ENCODE measurements at regions not wholly inside any gene's neighbourhood (a gene's known extent, or its start where the extent isn't known, plus 50 kb on each side); places are given as distances from the start of the nearest gene placed in this dataset.
A peak's percentile ranks its signal among the peaks of the same experiment; 100 is the strongest.

GRCh38 chr14:105830171-105830570 is 303.8 kb downstream of the TMEM121 start:
- Histone ChIP-seq H3K27me3 (ENCODE audit: insufficient read depth, low read length) (no peaks in the 10 kb centered on the region), H3K36me3 (ENCODE audit: insufficient read depth, low read depth, low read length) (no peaks in the 10 kb centered on the region), H3K9ac (ENCODE audit: low read depth, low read length) (no peak overlapping the region), H3K4me1 (ENCODE audit: insufficient read depth, low read length) (no peaks in the 10 kb centered on the region), H3K4me3 (ENCODE audit: low read length) (no peak overlapping the region), H3K27ac (ENCODE audit: low read length) (no peak overlapping the region), H3K9me3 (ENCODE audit: insufficient read depth, low read depth, low read length) (peaks cover 86% of the 10 kb centered on the region)

- Histone ChIP-seq H3K4me1 (ENCODE audit: insufficient read depth, low read length) (no peaks in the 10 kb centered on the region), H3K9ac (ENCODE audit: low read depth, low read length) (no peak overlapping the region), H3K9me3 (ENCODE audit: insufficient read depth, low read depth, low read length) (peaks cover 91% of the 10 kb centered on the region), H3K36me3 (ENCODE audit: insufficient read depth, low read depth, low read length) (no peaks in the 10 kb centered on the region), H3K27ac (ENCODE audit: low read length) (no peak overlapping the region), H3K4me3 (ENCODE audit: low read length) (peak overlapping the region; percentile 4; the same call in 1 of the 2 replicates), H3K27me3 (ENCODE audit: insufficient read depth, low read length) (no peaks in the 10 kb centered on the region)
Observed at GRCh38 chr14:105836160-105836559, 309.8 kb downstream of the TMEM121 start.

- no peak overlapping the region for H3K9ac ChIP-seq (ENCODE audit: low read depth, low read length)
- no peaks in the 10 kb centered on the region for H3K36me3 ChIP-seq (ENCODE audit: insufficient read depth, low read depth, low read length)
- no peak overlapping the region for H3K4me3 ChIP-seq (ENCODE audit: low read length)
- H3K4me1 ChIP-seq (ENCODE audit: insufficient read depth, low read length), result no peaks in the 10 kb centered on the region
- H3K27me3 ChIP-seq (ENCODE audit: insufficient read depth, low read length), result no peaks in the 10 kb centered on the region
- peaks cover 94% of the 10 kb centered on the region for H3K9me3 ChIP-seq (ENCODE audit: insufficient read depth, low read depth, low read length)
- no peak overlapping the region for H3K27ac ChIP-seq (ENCODE audit: low read length)
Observed at GRCh38 chr14:105836730-105837129, 310.3 kb downstream of the TMEM121 start.

- Histone ChIP-seq H3K27me3 (ENCODE audit: insufficient read depth, low read length) (no peaks in the 10 kb centered on the region), H3K9ac (ENCODE audit: low read depth, low read length) (no peak overlapping the region), H3K36me3 (ENCODE audit: insufficient read depth, low read depth, low read length) (no peaks in the 10 kb centered on the region), H3K9me3 (ENCODE audit: insufficient read depth, low read depth, low read length) (peaks cover 98% of the 10 kb centered on the region), H3K4me3 (ENCODE audit: low read length) (no peak overlapping the region), H3K27ac (ENCODE audit: low read length) (no peak overlapping the region), H3K4me1 (ENCODE audit: insufficient read depth, low read length) (no peaks in the 10 kb centered on the region)
Observed at GRCh38 chr14:105837349-105838063, 311.1 kb downstream of the TMEM121 start.

- Histone ChIP-seq H3K9ac (ENCODE audit: low read depth, low read length) (no peak overlapping the region), H3K9me3 (ENCODE audit: insufficient read depth, low read depth, low read length) (peaks cover 98% of the 10 kb centered on the region), H3K4me1 (ENCODE audit: insufficient read depth, low read length) (no peaks in the 10 kb centered on the region), H3K4me3 (ENCODE audit: low read length) (no peak overlapping the region), H3K27ac (ENCODE audit: low read length) (no peak overlapping the region), H3K36me3 (ENCODE audit: insufficient read depth, low read depth, low read length) (no peaks in the 10 kb centered on the region), H3K27me3 (ENCODE audit: insufficient read depth, low read length) (no peaks in the 10 kb centered on the region)
Observed at GRCh38 chr14:105838107-105838506, 311.7 kb downstream of the TMEM121 start.

- Histone ChIP-seq H3K36me3 (ENCODE audit: insufficient read depth, low read depth, low read length) (no peaks in the 10 kb centered on the region), H3K4me1 (ENCODE audit: insufficient read depth, low read length) (no peaks in the 10 kb centered on the region), H3K9ac (ENCODE audit: low read depth, low read length) (no peak overlapping the region), H3K27me3 (ENCODE audit: insufficient read depth, low read length) (no peaks in the 10 kb centered on the region), H3K9me3 (ENCODE audit: insufficient read depth, low read depth, low read length) (peaks cover 98% of the 10 kb centered on the region), H3K27ac (ENCODE audit: low read length) (no peak overlapping the region), H3K4me3 (ENCODE audit: low read length) (no peak overlapping the region)
Observed at GRCh38 chr14:105838591-105839424, 312.4 kb downstream of the TMEM121 start.

GRCh38 chr14:105839425-105840265 is 313.3 kb downstream of the TMEM121 start:
- H3K4me1 ChIP-seq (ENCODE audit: insufficient read depth, low read length), result no peaks in the 10 kb centered on the region
- no peak overlapping the region for H3K27ac ChIP-seq (ENCODE audit: low read length)
- H3K27me3 ChIP-seq (ENCODE audit: insufficient read depth, low read length), result no peaks in the 10 kb centered on the region
- H3K36me3 ChIP-seq (ENCODE audit: insufficient read depth, low read depth, low read length), result no peaks in the 10 kb centered on the region
- no peak overlapping the region for H3K4me3 ChIP-seq (ENCODE audit: low read length)
- H3K9me3 ChIP-seq (ENCODE audit: insufficient read depth, low read depth, low read length), result peaks cover 98% of the 10 kb centered on the region
- H3K9ac ChIP-seq (ENCODE audit: low read depth, low read length), result no peak overlapping the region

GRCh38 chr14:105840266-105841021 is 314.1 kb downstream of the TMEM121 start:
- Histone ChIP-seq H3K4me1 (ENCODE audit: insufficient read depth, low read length) (no peaks in the 10 kb centered on the region), H3K9ac (ENCODE audit: low read depth, low read length) (no peak overlapping the region), H3K9me3 (ENCODE audit: insufficient read depth, low read depth, low read length) (peaks cover 97% of the 10 kb centered on the region), H3K4me3 (ENCODE audit: low read length) (no peak overlapping the region), H3K27me3 (ENCODE audit: insufficient read depth, low read length) (no peaks in the 10 kb centered on the region), H3K27ac (ENCODE audit: low read length) (no peak overlapping the region), H3K36me3 (ENCODE audit: insufficient read depth, low read depth, low read length) (no peaks in the 10 kb centered on the region)

GRCh38 chr14:105841022-105842009 is 314.9 kb downstream of the TMEM121 start:
- no peak overlapping the region for H3K4me3 ChIP-seq (ENCODE audit: low read length)
- H3K27ac ChIP-seq (ENCODE audit: low read length), result no peak overlapping the region
- no peaks in the 10 kb centered on the region for H3K4me1 ChIP-seq (ENCODE audit: insufficient read depth, low read length)
- H3K27me3 ChIP-seq (ENCODE audit: insufficient read depth, low read length), result no peaks in the 10 kb centered on the region
- H3K36me3 ChIP-seq (ENCODE audit: insufficient read depth, low read depth, low read length), result no peaks in the 10 kb centered on the region
- H3K9ac ChIP-seq (ENCODE audit: low read depth, low read length), result no peak overlapping the region
- H3K9me3 ChIP-seq (ENCODE audit: insufficient read depth, low read depth, low read length), result peaks cover 97% of the 10 kb centered on the region

- no peaks in the 10 kb centered on the region for H3K27me3 ChIP-seq (ENCODE audit: insufficient read depth, low read length)
- H3K4me1 ChIP-seq (ENCODE audit: insufficient read depth, low read length), result no peaks in the 10 kb centered on the region
- H3K4me3 ChIP-seq (ENCODE audit: low read length), result no peak overlapping the region
- H3K27ac ChIP-seq (ENCODE audit: low read length), result no peak overlapping the region
- H3K9me3 ChIP-seq (ENCODE audit: insufficient read depth, low read depth, low read length), result peaks cover 97% of the 10 kb centered on the region
- H3K36me3 ChIP-seq (ENCODE audit: insufficient read depth, low read depth, low read length), result no peaks in the 10 kb centered on the region
- no peak overlapping the region for H3K9ac ChIP-seq (ENCODE audit: low read depth, low read length)
Observed at GRCh38 chr14:105842105-105842504, 315.7 kb downstream of the TMEM121 start.
